ENCODE measurements at regions not wholly inside any gene's neighbourhood (a gene's known extent, or its start where the extent isn't known, plus 50 kb on each side); places are given as distances from the start of the nearest gene placed in this dataset.

DNA sequence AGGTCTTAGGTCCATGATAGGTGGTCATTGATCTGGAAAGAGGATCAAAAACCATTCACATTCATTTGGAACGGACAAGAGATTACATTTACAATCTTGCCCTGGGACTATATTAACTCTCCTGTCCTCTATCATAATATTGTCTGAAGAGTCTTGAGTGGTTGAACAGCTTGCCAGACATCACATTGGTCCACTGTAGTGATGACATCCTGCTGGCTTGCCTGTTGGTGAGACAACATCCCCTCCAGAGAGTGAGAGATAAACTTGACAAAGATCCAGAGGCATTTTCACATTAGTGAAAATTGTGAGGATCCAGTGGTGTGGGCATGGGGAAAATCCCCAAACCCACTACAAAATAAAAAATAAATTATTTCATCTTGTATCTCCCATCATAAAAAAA, 155.7 kb upstream of the LEF1 start:
- H3K4me3 ChIP-seq (ENCODE audit: low read depth, low read length) = no peak overlapping the region
- peaks cover 13% of the 10 kb centered on the region for H3K27me3 Mint-ChIP-seq
- peaks cover 0 to 2% (median 0%) of the 10 kb centered on the region in 7 donors for H3K9me3 Mint-ChIP-seq
- no peaks in the 10 kb centered on the region for H3K9me3 ChIP-seq (ENCODE audit: control insufficient read depth in 2 of 2, low read length in 2 of 2)
- no peak overlapping the region for H3K27ac Mint-ChIP-seq
- no peak for DNase-seq
- no peak overlapping the region for H3K27ac ChIP-seq (ENCODE audit: insufficient read depth, low read length, poor library complexity, severe bottlenecking)
- H3K4me1 ChIP-seq (ENCODE audit: control insufficient read depth, insufficient read depth, low read length, poor library complexity, severe bottlenecking) = no peaks in the 10 kb centered on the region
- H3K27me3 ChIP-seq (ENCODE audit: control insufficient read depth, insufficient read depth, low read length) = no peaks in the 10 kb centered on the region
- no peaks in the 10 kb centered on the region for H3K36me3 ChIP-seq (ENCODE audit: control insufficient read depth, insufficient read depth, low read length)
- no peak for ATAC-seq (ENCODE audit: low read depth in 2 of 2)
- H3K4me3 Mint-ChIP-seq = no peak overlapping the region
- peaks cover 6 to 24% (median 14%) of the 10 kb centered on the region in 4 donors for H3K4me1 Mint-ChIP-seq
- no peaks in the 10 kb centered on the region for H3K36me3 Mint-ChIP-seq

GRCh38 chr4:108322497-108322896, 153.8 kb upstream of the LEF1 start:
- H3K27me3 Mint-ChIP-seq = peaks cover 4% of the 10 kb centered on the region

GRCh38 chr4:108320061-108320460, 151.3 kb upstream of the LEF1 start:
- DNase-seq (no peak), ATAC-seq (ENCODE audit: low read depth in 2 of 2) (no peak)
- Mint-ChIP-seq H3K27me3 (peaks cover 4% of the 10 kb centered on the region), H3K4me1 (peaks cover 0 to 9% (median 5%) of the 10 kb centered on the region in 4 donors), H3K4me3 (no peak overlapping the region), H3K27ac (no peak overlapping the region), H3K36me3 (no peaks in the 10 kb centered on the region), H3K9me3 (peaks cover 0 to 3% (median 0%) of the 10 kb centered on the region in 7 donors)
- no peaks in the 10 kb centered on the region for H3K4me1 ChIP-seq (ENCODE audit: control insufficient read depth, insufficient read depth, low read length, poor library complexity, severe bottlenecking)
- H3K27ac ChIP-seq (ENCODE audit: insufficient read depth, low read length, poor library complexity, severe bottlenecking) = no peak overlapping the region
- H3K36me3 ChIP-seq (ENCODE audit: control insufficient read depth, insufficient read depth, low read length) = no peaks in the 10 kb centered on the region
- H3K4me3 ChIP-seq (ENCODE audit: low read depth, low read length) = no peak overlapping the region
- no peaks in the 10 kb centered on the region for H3K9me3 ChIP-seq (ENCODE audit: control insufficient read depth in 2 of 2, low read length in 2 of 2)
- H3K27me3 ChIP-seq (ENCODE audit: control insufficient read depth, insufficient read depth, low read length) = no peaks in the 10 kb centered on the region

More at GRCh38 chr4:108322497-108322896, 153.8 kb upstream of the LEF1 start:
- H3K4me1 ChIP-seq (ENCODE audit: control insufficient read depth, insufficient read depth, low read length, poor library complexity, severe bottlenecking) = no peaks in the 10 kb centered on the region
- Mint-ChIP-seq H3K36me3 (no peaks in the 10 kb centered on the region), H3K4me3 (no peak overlapping the region), H3K27ac (no peak overlapping the region), H3K9me3 (peaks cover 0 to 2% (median 0%) of the 10 kb centered on the region in 7 donors), H3K4me1 (peaks cover 0 to 5% (median 2%) of the 10 kb centered on the region in 4 donors)
- H3K27me3 ChIP-seq (ENCODE audit: control insufficient read depth, insufficient read depth, low read length) = no peaks in the 10 kb centered on the region
- H3K27ac ChIP-seq (ENCODE audit: insufficient read depth, low read length, poor library complexity, severe bottlenecking) = no peak overlapping the region
- no peak for DNase-seq
- no peak for ATAC-seq (ENCODE audit: low read depth in 2 of 2)
- H3K36me3 ChIP-seq (ENCODE audit: control insufficient read depth, insufficient read depth, low read length) = no peaks in the 10 kb centered on the region
- H3K4me3 ChIP-seq (ENCODE audit: low read depth, low read length) = no peak overlapping the region
- no peaks in the 10 kb centered on the region for H3K9me3 ChIP-seq (ENCODE audit: control insufficient read depth in 2 of 2, low read length in 2 of 2)

DNA sequence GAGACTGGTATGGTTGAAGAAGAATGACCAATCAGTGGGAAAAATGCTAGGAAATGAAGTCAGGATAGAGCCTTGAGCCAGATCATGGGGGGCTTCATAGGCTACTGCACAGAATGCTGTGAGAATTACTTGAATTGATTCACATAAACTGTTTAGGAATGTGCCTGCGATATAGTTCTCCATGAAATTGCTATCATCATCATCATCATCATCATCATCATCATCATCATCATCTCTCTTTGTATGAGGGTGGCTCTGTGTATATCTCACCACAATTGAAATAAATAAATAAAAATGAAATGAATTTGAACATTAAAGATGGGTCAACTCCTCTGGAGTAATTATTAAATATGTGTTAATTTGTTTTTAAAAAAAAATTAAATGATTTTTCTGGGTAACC, 148.6 kb upstream of the LEF1 start:
- Histone ChIP-seq H3K27ac (ENCODE audit: insufficient read depth, low read length, poor library complexity, severe bottlenecking) (no peak overlapping the region), H3K4me1 (ENCODE audit: control insufficient read depth, insufficient read depth, low read length, poor library complexity, severe bottlenecking) (no peaks in the 10 kb centered on the region), H3K9me3 (ENCODE audit: control insufficient read depth in 2 of 2, low read length in 2 of 2) (no peaks in the 10 kb centered on the region), H3K27me3 (ENCODE audit: control insufficient read depth, insufficient read depth, low read length) (no peaks in the 10 kb centered on the region), H3K36me3 (ENCODE audit: control insufficient read depth, insufficient read depth, low read length) (no peaks in the 10 kb centered on the region), H3K4me3 (ENCODE audit: low read depth, low read length) (no peak overlapping the region)
- Mint-ChIP-seq H3K4me3 (no peak overlapping the region), H3K4me1 (peaks cover 0 to 18% (median 11%) of the 10 kb centered on the region in 4 donors), H3K27ac (no peak overlapping the region), H3K27me3 (peaks cover 4% of the 10 kb centered on the region), H3K36me3 (peaks cover 4% of the 10 kb centered on the region), H3K9me3 (peaks cover 0 to 1% (median 0%) of the 10 kb centered on the region in 7 donors)
- DNase-seq (no peak), ATAC-seq (ENCODE audit: low read depth in 2 of 2) (no peak)

GRCh38 chr4:108315694-108316093, 147.0 kb upstream of the LEF1 start:
- DNase-seq = no peak
- H3K36me3 ChIP-seq (ENCODE audit: control insufficient read depth, insufficient read depth, low read length) = no peaks in the 10 kb centered on the region
- H3K4me3 Mint-ChIP-seq = peak overlapping the region in 2 of 4 donors; percentile 23 to 58
- peaks cover 0 to 18% (median 11%) of the 10 kb centered on the region in 4 donors for H3K4me1 Mint-ChIP-seq
- H3K27me3 ChIP-seq (ENCODE audit: control insufficient read depth, insufficient read depth, low read length) = no peaks in the 10 kb centered on the region
- H3K9me3 ChIP-seq (ENCODE audit: control insufficient read depth in 2 of 2, low read length in 2 of 2) = no peaks in the 10 kb centered on the region
- peaks cover 0 to 2% (median 0%) of the 10 kb centered on the region in 7 donors for H3K9me3 Mint-ChIP-seq
- peaks cover 4% of the 10 kb centered on the region for H3K27me3 Mint-ChIP-seq
- H3K36me3 Mint-ChIP-seq = peaks cover 4% of the 10 kb centered on the region
- no peaks in the 10 kb centered on the region for H3K4me1 ChIP-seq (ENCODE audit: control insufficient read depth, insufficient read depth, low read length, poor library complexity, severe bottlenecking)
- ATAC-seq (ENCODE audit: low read depth in 2 of 2) = no peak
- no peak overlapping the region for H3K4me3 ChIP-seq (ENCODE audit: low read depth, low read length)
- no peak overlapping the region for H3K27ac Mint-ChIP-seq
- H3K27ac ChIP-seq (ENCODE audit: insufficient read depth, low read length, poor library complexity, severe bottlenecking) = no peak overlapping the region

- peaks cover under 1% of the 10 kb centered on the region for H3K27me3 Mint-ChIP-seq
Measured at GRCh38 chr4:108314900-108315589, 146.3 kb upstream of the LEF1 start.

GRCh38 chr4:108313546-108314339, 145.0 kb upstream of the LEF1 start:
- no peak overlapping the region for H3K4me3 ChIP-seq (ENCODE audit: low read depth, low read length)
- H3K27ac Mint-ChIP-seq = peak overlapping the region in 1 of 3 donors; percentile 32
- DNase-seq = no peak
- peaks cover 0 to 2% (median 0%) of the 10 kb centered on the region in 7 donors for H3K9me3 Mint-ChIP-seq
- no peak for ATAC-seq (ENCODE audit: low read depth in 2 of 2)
- no peak overlapping the region for H3K4me3 Mint-ChIP-seq
- no peaks in the 10 kb centered on the region for H3K4me1 ChIP-seq (ENCODE audit: control insufficient read depth, insufficient read depth, low read length, poor library complexity, severe bottlenecking)
- H3K4me1 Mint-ChIP-seq = peaks cover 0 to 18% (median 10%) of the 10 kb centered on the region in 4 donors
- no peaks in the 10 kb centered on the region for H3K36me3 ChIP-seq (ENCODE audit: control insufficient read depth, insufficient read depth, low read length)
- H3K27me3 ChIP-seq (ENCODE audit: control insufficient read depth, insufficient read depth, low read length) = no peaks in the 10 kb centered on the region
- no peak overlapping the region for H3K27ac ChIP-seq (ENCODE audit: insufficient read depth, low read length, poor library complexity, severe bottlenecking)
- H3K27me3 Mint-ChIP-seq = no peaks in the 10 kb centered on the region
- no peaks in the 10 kb centered on the region for H3K9me3 ChIP-seq (ENCODE audit: control insufficient read depth in 2 of 2, low read length in 2 of 2)
- H3K36me3 Mint-ChIP-seq = peaks cover 4% of the 10 kb centered on the region

More at GRCh38 chr4:108314900-108315589, 146.3 kb upstream of the LEF1 start:
- H3K36me3 Mint-ChIP-seq = peaks cover 4% of the 10 kb centered on the region
- peak overlapping the region; percentile 34 for H3K4me3 ChIP-seq (ENCODE audit: low read depth, low read length)
- H3K27me3 ChIP-seq (ENCODE audit: control insufficient read depth, insufficient read depth, low read length) = no peaks in the 10 kb centered on the region
- no peaks in the 10 kb centered on the region for H3K9me3 ChIP-seq (ENCODE audit: control insufficient read depth in 2 of 2, low read length in 2 of 2)
- no peak for ATAC-seq (ENCODE audit: low read depth in 2 of 2)
- no peaks in the 10 kb centered on the region for H3K36me3 ChIP-seq (ENCODE audit: control insufficient read depth, insufficient read depth, low read length)
- peaks cover 0 to 2% (median 0%) of the 10 kb centered on the region in 7 donors for H3K9me3 Mint-ChIP-seq
- H3K4me1 ChIP-seq (ENCODE audit: control insufficient read depth, insufficient read depth, low read length, poor library complexity, severe bottlenecking) = no peaks in the 10 kb centered on the region
- H3K4me1 Mint-ChIP-seq = peaks cover 0 to 18% (median 11%) of the 10 kb centered on the region in 4 donors
- H3K27ac Mint-ChIP-seq = no peak overlapping the region
- no peak for DNase-seq
- H3K4me3 Mint-ChIP-seq = peak overlapping the region in 3 of 4 donors; percentile 8 to 58 (median 23)
- no peak overlapping the region for H3K27ac ChIP-seq (ENCODE audit: insufficient read depth, low read length, poor library complexity, severe bottlenecking)
